GM12878 (cell line): ENCODE measurements at regions not wholly inside any gene's neighbourhood (a gene's known extent, or its start where the extent isn't known, plus 50 kb on each side); places are given as distances from the start of the nearest gene placed in this dataset.

Experiments used
- IKZF1 ChIP-seq: fragments of 450-650 bp; conservative IDR thresholded peaks from 2 replicates; pipeline ENCODE4 v1.6.1; 2017; ENCODE audit warnings: antibody characterized with exemption, mild to moderate bottlenecking
- JUNB ChIP-seq: IDR thresholded peaks from 2 replicates; pipeline ENCODE4 v1.6.1; 2016; ENCODE audit warnings: antibody characterized with exemption, mild to moderate bottlenecking
- NFIC ChIP-seq: IDR thresholded peaks from 2 replicates; pipeline ENCODE4 v1.6.1; 2012; ENCODE audit warnings: low read depth, mild to moderate bottlenecking, inconsistent platforms, low read length, moderate library complexity
- NRF1 ChIP-seq: conservative IDR thresholded peaks from 2 replicates; pipeline ENCODE4 v1.6.1; 2011; ENCODE audit warnings: mild to moderate bottlenecking, low read depth, low read length, improper control_type of control experiment
- TBL1XR1 ChIP-seq: IDR thresholded peaks from 2 replicates; pipeline ENCODE4 v1.6.1; 2012; ENCODE audit warnings: low read depth, low read length, improper control_type of control experiment
- TCF7 ChIP-seq: IDR thresholded peaks from 2 replicates; pipeline ENCODE4 v1.6.1; 2014; ENCODE audit warnings: antibody characterized with exemption, borderline replicate concordance
- ZZZ3 ChIP-seq: IDR thresholded peaks from 2 replicates; pipeline ENCODE4 v1.6.1; 2011; ENCODE audit warnings: low read depth; ENCODE audit not compliant: control insufficient read depth, insufficient read length
- TF ChIP-seq, protein P1 (sequence below): fragments of 150-350 bp; IDR thresholded peaks from 2 replicates; pipeline ENCODE4 v1.6.1; 2016; ENCODE audit warnings: low read depth, low read length
- TF ChIP-seq, protein P2 (sequence below): IDR thresholded peaks from 2 replicates; pipeline ENCODE4 v1.6.1; 2011; ENCODE audit warnings: mild to moderate bottlenecking, low read depth, low read length, moderate library complexity; ENCODE audit not compliant: insufficient replicate concordance
- TF ChIP-seq, protein P3 (sequence below): fragments of 450-650 bp; formaldehyde crosslinking; IDR thresholded peaks from 2 replicates; pipeline ENCODE4 v1.4.0; 2020; ENCODE audit warnings: mild to moderate bottlenecking, moderate library complexity
- TF ChIP-seq, protein P4 (sequence below): fragments of 450-650 bp; IDR thresholded peaks from 2 replicates; pipeline ENCODE4 v1.6.1; 2017; ENCODE audit warnings: mild to moderate bottlenecking, moderate library complexity

DNA sequence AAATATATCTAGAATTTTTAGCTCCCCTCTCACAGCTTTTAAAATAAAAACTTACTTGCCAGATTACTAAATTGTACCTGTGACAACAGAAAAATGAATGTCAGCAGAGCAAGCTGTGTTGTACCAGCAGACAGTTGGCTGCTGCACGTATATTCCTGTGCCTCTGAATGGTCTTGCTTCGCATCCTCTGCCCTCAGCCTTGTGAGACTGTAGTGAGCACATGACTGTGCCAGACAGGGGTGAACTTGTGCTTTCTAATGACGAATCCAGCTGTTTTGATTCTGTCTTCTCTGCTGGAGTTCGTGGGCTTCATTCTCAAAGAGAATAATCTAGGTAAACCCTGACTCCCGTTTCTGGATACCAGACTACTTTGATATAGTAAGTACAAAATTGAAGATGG lies 58.3 kb upstream of the FRMD6 start (continued):
- TF ChIP-seq, protein P1, sequence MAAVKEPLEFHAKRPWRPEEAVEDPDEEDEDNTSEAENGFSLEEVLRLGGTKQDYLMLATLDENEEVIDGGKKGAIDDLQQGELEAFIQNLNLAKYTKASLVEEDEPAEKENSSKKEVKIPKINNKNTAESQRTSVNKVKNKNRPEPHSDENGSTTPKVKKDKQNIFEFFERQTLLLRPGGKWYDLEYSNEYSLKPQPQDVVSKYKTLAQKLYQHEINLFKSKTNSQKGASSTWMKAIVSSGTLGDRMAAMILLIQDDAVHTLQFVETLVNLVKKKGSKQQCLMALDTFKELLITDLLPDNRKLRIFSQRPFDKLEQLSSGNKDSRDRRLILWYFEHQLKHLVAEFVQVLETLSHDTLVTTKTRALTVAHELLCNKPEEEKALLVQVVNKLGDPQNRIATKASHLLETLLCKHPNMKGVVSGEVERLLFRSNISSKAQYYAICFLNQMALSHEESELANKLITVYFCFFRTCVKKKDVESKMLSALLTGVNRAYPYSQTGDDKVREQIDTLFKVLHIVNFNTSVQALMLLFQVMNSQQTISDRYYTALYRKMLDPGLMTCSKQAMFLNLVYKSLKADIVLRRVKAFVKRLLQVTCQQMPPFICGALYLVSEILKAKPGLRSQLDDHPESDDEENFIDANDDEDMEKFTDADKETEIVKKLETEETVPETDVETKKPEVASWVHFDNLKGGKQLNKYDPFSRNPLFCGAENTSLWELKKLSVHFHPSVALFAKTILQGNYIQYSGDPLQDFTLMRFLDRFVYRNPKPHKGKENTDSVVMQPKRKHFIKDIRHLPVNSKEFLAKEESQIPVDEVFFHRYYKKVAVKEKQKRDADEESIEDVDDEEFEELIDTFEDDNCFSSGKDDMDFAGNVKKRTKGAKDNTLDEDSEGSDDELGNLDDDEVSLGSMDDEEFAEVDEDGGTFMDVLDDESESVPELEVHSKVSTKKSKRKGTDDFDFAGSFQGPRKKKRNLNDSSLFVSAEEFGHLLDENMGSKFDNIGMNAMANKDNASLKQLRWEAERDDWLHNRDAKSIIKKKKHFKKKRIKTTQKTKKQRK: no peak
- TF ChIP-seq JUNB (no peak), ZZZ3 (no peak), NFIC (no peak), IKZF1 (no peak), TCF7 (no peak), TBL1XR1 (no peak), NRF1 (no peak)
- TF ChIP-seq, protein P2, sequence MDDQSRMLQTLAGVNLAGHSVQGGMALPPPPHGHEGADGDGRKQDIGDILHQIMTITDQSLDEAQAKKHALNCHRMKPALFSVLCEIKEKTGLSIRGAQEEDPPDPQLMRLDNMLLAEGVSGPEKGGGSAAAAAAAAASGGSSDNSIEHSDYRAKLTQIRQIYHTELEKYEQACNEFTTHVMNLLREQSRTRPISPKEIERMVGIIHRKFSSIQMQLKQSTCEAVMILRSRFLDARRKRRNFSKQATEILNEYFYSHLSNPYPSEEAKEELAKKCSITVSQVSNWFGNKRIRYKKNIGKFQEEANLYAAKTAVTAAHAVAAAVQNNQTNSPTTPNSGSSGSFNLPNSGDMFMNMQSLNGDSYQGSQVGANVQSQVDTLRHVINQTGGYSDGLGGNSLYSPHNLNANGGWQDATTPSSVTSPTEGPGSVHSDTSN: no peak
- TF ChIP-seq, protein P3, sequence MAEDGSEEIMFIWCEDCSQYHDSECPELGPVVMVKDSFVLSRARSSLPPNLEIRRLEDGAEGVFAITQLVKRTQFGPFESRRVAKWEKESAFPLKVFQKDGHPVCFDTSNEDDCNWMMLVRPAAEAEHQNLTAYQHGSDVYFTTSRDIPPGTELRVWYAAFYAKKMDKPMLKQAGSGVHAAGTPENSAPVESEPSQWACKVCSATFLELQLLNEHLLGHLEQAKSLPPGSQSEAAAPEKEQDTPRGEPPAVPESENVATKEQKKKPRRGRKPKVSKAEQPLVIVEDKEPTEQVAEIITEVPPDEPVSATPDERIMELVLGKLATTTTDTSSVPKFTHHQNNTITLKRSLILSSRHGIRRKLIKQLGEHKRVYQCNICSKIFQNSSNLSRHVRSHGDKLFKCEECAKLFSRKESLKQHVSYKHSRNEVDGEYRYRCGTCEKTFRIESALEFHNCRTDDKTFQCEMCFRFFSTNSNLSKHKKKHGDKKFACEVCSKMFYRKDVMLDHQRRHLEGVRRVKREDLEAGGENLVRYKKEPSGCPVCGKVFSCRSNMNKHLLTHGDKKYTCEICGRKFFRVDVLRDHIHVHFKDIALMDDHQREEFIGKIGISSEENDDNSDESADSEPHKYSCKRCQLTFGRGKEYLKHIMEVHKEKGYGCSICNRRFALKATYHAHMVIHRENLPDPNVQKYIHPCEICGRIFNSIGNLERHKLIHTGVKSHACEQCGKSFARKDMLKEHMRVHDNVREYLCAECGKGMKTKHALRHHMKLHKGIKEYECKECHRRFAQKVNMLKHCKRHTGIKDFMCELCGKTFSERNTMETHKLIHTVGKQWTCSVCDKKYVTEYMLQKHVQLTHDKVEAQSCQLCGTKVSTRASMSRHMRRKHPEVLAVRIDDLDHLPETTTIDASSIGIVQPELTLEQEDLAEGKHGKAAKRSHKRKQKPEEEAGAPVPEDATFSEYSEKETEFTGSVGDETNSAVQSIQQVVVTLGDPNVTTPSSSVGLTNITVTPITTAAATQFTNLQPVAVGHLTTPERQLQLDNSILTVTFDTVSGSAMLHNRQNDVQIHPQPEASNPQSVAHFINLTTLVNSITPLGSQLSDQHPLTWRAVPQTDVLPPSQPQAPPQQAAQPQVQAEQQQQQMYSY (CRISPR knock-in tag): no peak
- TF ChIP-seq, protein P4, sequence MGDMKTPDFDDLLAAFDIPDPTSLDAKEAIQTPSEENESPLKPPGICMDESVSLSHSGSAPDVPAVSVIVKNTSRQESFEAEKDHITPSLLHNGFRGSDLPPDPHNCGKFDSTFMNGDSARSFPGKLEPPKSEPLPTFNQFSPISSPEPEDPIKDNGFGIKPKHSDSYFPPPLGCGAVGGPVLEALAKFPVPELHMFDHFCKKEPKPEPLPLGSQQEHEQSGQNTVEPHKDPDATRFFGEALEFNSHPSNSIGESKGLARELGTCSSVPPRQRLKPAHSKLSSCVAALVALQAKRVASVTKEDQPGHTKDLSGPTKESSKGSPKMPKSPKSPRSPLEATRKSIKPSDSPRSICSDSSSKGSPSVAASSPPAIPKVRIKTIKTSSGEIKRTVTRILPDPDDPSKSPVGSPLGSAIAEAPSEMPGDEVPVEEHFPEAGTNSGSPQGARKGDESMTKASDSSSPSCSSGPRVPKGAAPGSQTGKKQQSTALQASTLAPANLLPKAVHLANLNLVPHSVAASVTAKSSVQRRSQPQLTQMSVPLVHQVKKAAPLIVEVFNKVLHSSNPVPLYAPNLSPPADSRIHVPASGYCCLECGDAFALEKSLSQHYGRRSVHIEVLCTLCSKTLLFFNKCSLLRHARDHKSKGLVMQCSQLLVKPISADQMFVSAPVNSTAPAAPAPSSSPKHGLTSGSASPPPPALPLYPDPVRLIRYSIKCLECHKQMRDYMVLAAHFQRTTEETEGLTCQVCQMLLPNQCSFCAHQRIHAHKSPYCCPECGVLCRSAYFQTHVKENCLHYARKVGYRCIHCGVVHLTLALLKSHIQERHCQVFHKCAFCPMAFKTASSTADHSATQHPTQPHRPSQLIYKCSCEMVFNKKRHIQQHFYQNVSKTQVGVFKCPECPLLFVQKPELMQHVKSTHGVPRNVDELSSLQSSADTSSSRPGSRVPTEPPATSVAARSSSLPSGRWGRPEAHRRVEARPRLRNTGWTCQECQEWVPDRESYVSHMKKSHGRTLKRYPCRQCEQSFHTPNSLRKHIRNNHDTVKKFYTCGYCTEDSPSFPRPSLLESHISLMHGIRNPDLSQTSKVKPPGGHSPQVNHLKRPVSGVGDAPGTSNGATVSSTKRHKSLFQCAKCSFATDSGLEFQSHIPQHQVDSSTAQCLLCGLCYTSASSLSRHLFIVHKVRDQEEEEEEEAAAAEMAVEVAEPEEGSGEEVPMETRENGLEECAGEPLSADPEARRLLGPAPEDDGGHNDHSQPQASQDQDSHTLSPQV: no peak
